ENCODE measurements at regions not wholly inside any gene's neighbourhood (a gene's known extent, or its start where the extent isn't known, plus 50 kb on each side); places are given as distances from the start of the nearest gene placed in this dataset.

- TF ChIP-seq POLR2AphosphoS5 (IDR thresholded peaks at IDR 0.05; ENCODE audit: borderline replicate concordance, low read depth, low read length) (no peak), EZH2 (IDR thresholded peaks at IDR 0.05) (no peak)
Measured at GRCh38 chr21:17451364-17451891, 61.4 kb upstream of the CXADR start.

Measured in SK-N-MC (cell line).